K562 (cell line): ENCODE measurements at regions not wholly inside any gene's neighbourhood (a gene's known extent, or its start where the extent isn't known, plus 50 kb on each side); places are given as distances from the start of the nearest gene placed in this dataset.

Source experiments
- ATAC-seq: fragments of 200-7000 bp; cut with Tn5 transposase; 3 replicates; pipeline ENCODE4 v1.9.1; 2020; ENCODE audit warnings: moderate library complexity
- BruUV-seq: library from RNA; stranded (reverse); fragments of 400-500 nt; replicated peaks from 2 replicates; lab custom pipeline; 2021; lab: Mats Ljungman, UMichigan
- CTCF ChIA-PET: fragments of 300-600 bp; formaldehyde crosslinking; extraction: SDS; loops from one replicate; lab custom pipeline; 2021; ENCODE audit warnings: low intra/inter-chr PET ratio; lab: Yijun Ruan, JAX
- POLR2A ChIA-PET: fragments of 300-600, 350-650 bp; sonication (Branson Sonifier 250); formaldehyde crosslinking; extraction: SDS; loops from one replicate; lab custom pipeline; 2021; ENCODE audit warnings: antibody characterized with exemption, inconsistent platforms; lab: Yijun Ruan, JAX
- DNase-seq, 4 experiments: peaks; one replicate each; pipeline versions ENCODE4 v3.0.0 to v3.0.0-alpha.2; 2011 to 2018; ENCODE audit warnings: low spot score in 3 of 4, mixed read lengths in 3 of 4; ENCODE audit errors: extremely low read depth in 1 of 4
- FAIRE-seq: peaks from 2 replicates; lab custom pipeline; 2011; peaks lifted over from hg19 to GRCh38; lab: Jason Lieb, UNC
- H2AFZ ChIP-seq: 2 replicates; pipeline ENCODE4 v1.6.0; 2011; ENCODE audit warnings: low read depth, low read length, control low read depth, inconsistent platforms
- H3K27ac ChIP-seq: fragments of 200-600 bp; 3 replicates; pipeline ENCODE4 v1.8.0; 2011; ENCODE audit warnings: low read depth, mild to moderate bottlenecking, control low read depth, inconsistent platforms, low read length, moderate library complexity, mixed read lengths; ENCODE audit errors: extremely low read depth
- H3K27me3 ChIP-seq, 2 experiments: fragments of 300-600 bp in 1 of 2; 2 replicates in 1 of 2; 3 replicates in 1 of 2; pipeline versions ENCODE4 v1.6.0 to v1.8.0; 2011; ENCODE audit warnings: inconsistent platforms in 2 of 2, low read length in 2 of 2, mild to moderate bottlenecking in 1 of 2, mixed read lengths in 1 of 2, moderate library complexity in 1 of 2; ENCODE audit not compliant: control insufficient read depth in 2 of 2, insufficient read depth in 2 of 2
- H3K36me3 ChIP-seq: fragments of 300-600 bp; 3 replicates; pipeline ENCODE4 v1.8.0; 2011; ENCODE audit warnings: mild to moderate bottlenecking, low read length, inconsistent platforms; ENCODE audit not compliant: control insufficient read depth, insufficient read depth
- H3K4me1 ChIP-seq, 2 experiments: fragments of 200-600 bp in 1 of 2; replicated peaks in 1 of 2; 2 replicates in 1 of 2; 3 replicates in 1 of 2; pipeline versions ENCODE4 v1.5.1 to v1.8.0; 2011; ENCODE audit warnings: inconsistent platforms in 2 of 2, low read length in 2 of 2, mild to moderate bottlenecking in 1 of 2, mixed read lengths in 1 of 2, moderate library complexity in 1 of 2; ENCODE audit not compliant: control insufficient read depth in 2 of 2, insufficient read depth in 2 of 2
- H3K4me2 ChIP-seq: 2 replicates; pipeline ENCODE4 v1.6.1; 2011; ENCODE audit warnings: low read length, control low read depth, inconsistent platforms, mixed read lengths; ENCODE audit not compliant: insufficient read depth
- H3K4me3 ChIP-seq: fragments of 200-600 bp; sonication (generic), shearing (Covaris generic); 2 replicates; pipeline ENCODE4 v1.5.1; 2016; ENCODE audit warnings: control low read depth, inconsistent platforms
- H3K79me2 ChIP-seq: fragments of 200-600 bp; 3 replicates; pipeline ENCODE4 v1.8.0; 2011; ENCODE audit warnings: low read length, inconsistent platforms; ENCODE audit not compliant: control insufficient read depth, insufficient read depth
- H3K9ac ChIP-seq, 2 experiments: 2 replicates each; pipeline versions ENCODE4 v1.6.0 to v1.6.1; 2011; ENCODE audit warnings: low read depth in 2 of 2, low read length in 2 of 2, control low read depth in 1 of 2, inconsistent platforms in 1 of 2, mild to moderate bottlenecking in 1 of 2, mixed read lengths in 1 of 2; ENCODE audit not compliant: insufficient read depth in 1 of 2
- H3K9me1 ChIP-seq: one replicate; pipeline ENCODE4 v1.6.0; 2011; ENCODE audit warnings: inconsistent platforms, mild to moderate bottlenecking, low read length, moderate library complexity; ENCODE audit not compliant: control insufficient read depth, insufficient read depth
- H3K9me3 ChIP-seq: replicated peaks from 2 replicates; pipeline ENCODE4 v1.5.1; 2011; ENCODE audit warnings: low read depth, low read length, inconsistent platforms; ENCODE audit not compliant: control insufficient read depth, insufficient read depth
- H4K20me1 ChIP-seq: replicated peaks from 2 replicates; pipeline ENCODE4 v1.6.1; 2011; ENCODE audit warnings: low read length, inconsistent platforms, mixed read lengths; ENCODE audit not compliant: control insufficient read depth, insufficient read depth
- CBFA2T2 ChIP-seq: fragments of 450-650 bp; conservative IDR thresholded peaks from 2 replicates; pipeline ENCODE4 v1.6.1; 2017; ENCODE audit warnings: mild to moderate bottlenecking
- GABPB1 ChIP-seq: sonication (generic); formaldehyde crosslinking; IDR thresholded peaks from 2 replicates; pipeline ENCODE4 v1.8.0; 2022; ENCODE audit warnings: mild to moderate bottlenecking, missing genetic modification reagents
- HMG20B ChIP-seq: fragments of 250-450 bp; sonication (Bioruptor Pico); IDR thresholded peaks from 2 replicates; pipeline ENCODE4 v1.5.0; 2021; ENCODE audit warnings: mild to moderate bottlenecking
- KLF10 ChIP-seq: fragments of 250-450 bp; sonication (Bioruptor Pico); IDR thresholded peaks from 2 replicates; pipeline ENCODE4 v1.6.1; 2021; ENCODE audit warnings: matching md5 sums
- SETDB1 ChIP-seq: IDR thresholded peaks from one replicate; pipeline ENCODE4 v1.6.1; 2012; ENCODE audit warnings: low read length, control low read depth, inconsistent platforms
- WGBS: fragments of 100-300 bp; shearing (Covaris generic); methylation state at CpG from one replicate; pipeline ENCODE4 v1.1.6; 2016; ENCODE audit warnings: low coverage, mixed read lengths; ENCODE audit not compliant: insufficient coverage; ENCODE audit errors: missing lambda C conversion rate; 5-methylcytosine and 5-hydroxymethylcytosine counted together
- in situ Hi-C: fragments of 300-500 bp; cut with MboI; formaldehyde crosslinking; loops from 4 replicates; pipeline ENCODE4 v1.15.0; 2018; ENCODE audit warnings: inconsistent platforms, mixed read lengths
- intact Hi-C: fragments of 100-400 bp; cut with micrococcal nuclease; formaldehyde crosslinking; loops from 2 replicates; pipeline ENCODE4 v1.14.2; 2022
- TF ChIP-seq, protein P1 (sequence below): IDR thresholded peaks from 2 replicates; pipeline ENCODE4 v1.6.1; 2011; ENCODE audit warnings: borderline replicate concordance, low read depth, mild to moderate bottlenecking, moderate library complexity, low read length; ENCODE audit not compliant: insufficient read depth, poor library complexity, severe bottlenecking
- TF ChIP-seq, protein P2 (sequence below): sonication (generic); formaldehyde crosslinking; IDR thresholded peaks from 2 replicates; pipeline ENCODE4 v1.8.0; 2022; ENCODE audit warnings: missing genetic modification reagents, mild to moderate bottlenecking, borderline replicate concordance
- TF ChIP-seq, protein P3 (sequence below), 2 experiments: fragments of 450-650 bp; formaldehyde crosslinking in 1 of 2; IDR thresholded peaks; 2 replicates each; pipeline versions ENCODE4 v1.4.0 to v1.6.1; 2014 to 2020; ENCODE audit warnings: mild to moderate bottlenecking in 2 of 2, borderline replicate concordance in 1 of 2, low read depth in 1 of 2

DNA sequence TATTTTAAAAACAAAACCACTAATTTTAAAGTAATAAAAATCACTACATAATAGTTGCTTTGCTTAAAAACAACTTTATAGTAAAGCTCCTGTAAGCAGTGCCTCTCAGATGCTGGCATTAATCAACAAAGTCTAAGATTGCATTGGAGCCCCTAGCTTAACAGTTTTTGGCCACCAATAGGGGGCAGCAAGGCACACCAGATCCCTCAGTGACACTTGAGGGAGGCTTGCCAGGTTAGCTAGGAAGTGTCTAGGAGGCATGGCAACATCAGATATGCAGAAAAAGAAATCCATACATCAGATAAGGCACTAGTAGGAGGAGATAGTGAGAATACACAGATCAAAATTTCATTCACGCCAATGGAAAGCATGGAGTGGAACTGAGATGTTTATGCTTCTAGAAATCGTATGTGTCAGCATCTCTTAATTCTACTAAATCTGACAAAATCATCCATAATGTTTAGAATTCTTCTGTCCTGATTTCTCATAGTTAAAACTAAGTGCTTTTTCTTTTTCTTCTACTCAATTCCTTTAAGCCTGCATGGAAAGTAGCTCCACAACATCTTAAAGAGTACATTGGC, 73.6 kb upstream of the PAM start:
- ChIA-PET CTCF (interaction anchor here (0.7 to 1.5 kb wide), 3 partner anchors 91 to 459 kb away, joined by 3 to 7 read pairs (median 5); no protein-coding TSS in a partner anchor), POLR2A (no interaction called here)
- FAIRE-seq (peak; percentile 84), ATAC-seq (peak; percentile 91), DNase-seq (peak; percentile 17 to 67 (median 37))
- Histone ChIP-seq H2AFZ (no peak overlapping the region), H3K9ac (no peak overlapping the region), H3K9me3 (no peaks in the 10 kb centered on the region), H3K36me3 (no peaks in the 10 kb centered on the region), H3K9me1 (no peaks in the 10 kb centered on the region), H3K27me3 (no peaks in the 10 kb centered on the region), H4K20me1 (no peaks in the 10 kb centered on the region), H3K4me3 (no peak overlapping the region), H3K4me1 (no peaks in the 10 kb centered on the region), H3K79me2 (no peaks in the 10 kb centered on the region), H3K4me2 (no peak overlapping the region), H3K27ac (no peak overlapping the region)
- WGBS: 7% methylated on average over 2 of the region's 2 CpGs
- no TSS peak for BruUV-seq
- intact Hi-C loops: loop anchor here (1.0 to 10.0 kb wide), 5 partner anchors 111 to 793 kb away; no protein-coding TSS in a partner anchor
- in situ Hi-C loops: no loop called here
- TF ChIP-seq CBFA2T2: no peak
- TF ChIP-seq HMG20B: no peak
- TF ChIP-seq KLF10 (CRISPR knock-in tag): no peak
- TF ChIP-seq, protein P1, sequence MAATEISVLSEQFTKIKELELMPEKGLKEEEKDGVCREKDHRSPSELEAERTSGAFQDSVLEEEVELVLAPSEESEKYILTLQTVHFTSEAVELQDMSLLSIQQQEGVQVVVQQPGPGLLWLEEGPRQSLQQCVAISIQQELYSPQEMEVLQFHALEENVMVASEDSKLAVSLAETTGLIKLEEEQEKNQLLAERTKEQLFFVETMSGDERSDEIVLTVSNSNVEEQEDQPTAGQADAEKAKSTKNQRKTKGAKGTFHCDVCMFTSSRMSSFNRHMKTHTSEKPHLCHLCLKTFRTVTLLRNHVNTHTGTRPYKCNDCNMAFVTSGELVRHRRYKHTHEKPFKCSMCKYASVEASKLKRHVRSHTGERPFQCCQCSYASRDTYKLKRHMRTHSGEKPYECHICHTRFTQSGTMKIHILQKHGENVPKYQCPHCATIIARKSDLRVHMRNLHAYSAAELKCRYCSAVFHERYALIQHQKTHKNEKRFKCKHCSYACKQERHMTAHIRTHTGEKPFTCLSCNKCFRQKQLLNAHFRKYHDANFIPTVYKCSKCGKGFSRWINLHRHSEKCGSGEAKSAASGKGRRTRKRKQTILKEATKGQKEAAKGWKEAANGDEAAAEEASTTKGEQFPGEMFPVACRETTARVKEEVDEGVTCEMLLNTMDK: peak; percentile 8
- no peak for TF ChIP-seq GABPB1 (CRISPR knock-in tag)
- TF ChIP-seq, protein P2, sequence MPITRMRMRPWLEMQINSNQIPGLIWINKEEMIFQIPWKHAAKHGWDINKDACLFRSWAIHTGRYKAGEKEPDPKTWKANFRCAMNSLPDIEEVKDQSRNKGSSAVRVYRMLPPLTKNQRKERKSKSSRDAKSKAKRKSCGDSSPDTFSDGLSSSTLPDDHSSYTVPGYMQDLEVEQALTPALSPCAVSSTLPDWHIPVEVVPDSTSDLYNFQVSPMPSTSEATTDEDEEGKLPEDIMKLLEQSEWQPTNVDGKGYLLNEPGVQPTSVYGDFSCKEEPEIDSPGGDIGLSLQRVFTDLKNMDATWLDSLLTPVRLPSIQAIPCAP (CRISPR knock-in tag): no peak
- TF ChIP-seq, protein P3, sequence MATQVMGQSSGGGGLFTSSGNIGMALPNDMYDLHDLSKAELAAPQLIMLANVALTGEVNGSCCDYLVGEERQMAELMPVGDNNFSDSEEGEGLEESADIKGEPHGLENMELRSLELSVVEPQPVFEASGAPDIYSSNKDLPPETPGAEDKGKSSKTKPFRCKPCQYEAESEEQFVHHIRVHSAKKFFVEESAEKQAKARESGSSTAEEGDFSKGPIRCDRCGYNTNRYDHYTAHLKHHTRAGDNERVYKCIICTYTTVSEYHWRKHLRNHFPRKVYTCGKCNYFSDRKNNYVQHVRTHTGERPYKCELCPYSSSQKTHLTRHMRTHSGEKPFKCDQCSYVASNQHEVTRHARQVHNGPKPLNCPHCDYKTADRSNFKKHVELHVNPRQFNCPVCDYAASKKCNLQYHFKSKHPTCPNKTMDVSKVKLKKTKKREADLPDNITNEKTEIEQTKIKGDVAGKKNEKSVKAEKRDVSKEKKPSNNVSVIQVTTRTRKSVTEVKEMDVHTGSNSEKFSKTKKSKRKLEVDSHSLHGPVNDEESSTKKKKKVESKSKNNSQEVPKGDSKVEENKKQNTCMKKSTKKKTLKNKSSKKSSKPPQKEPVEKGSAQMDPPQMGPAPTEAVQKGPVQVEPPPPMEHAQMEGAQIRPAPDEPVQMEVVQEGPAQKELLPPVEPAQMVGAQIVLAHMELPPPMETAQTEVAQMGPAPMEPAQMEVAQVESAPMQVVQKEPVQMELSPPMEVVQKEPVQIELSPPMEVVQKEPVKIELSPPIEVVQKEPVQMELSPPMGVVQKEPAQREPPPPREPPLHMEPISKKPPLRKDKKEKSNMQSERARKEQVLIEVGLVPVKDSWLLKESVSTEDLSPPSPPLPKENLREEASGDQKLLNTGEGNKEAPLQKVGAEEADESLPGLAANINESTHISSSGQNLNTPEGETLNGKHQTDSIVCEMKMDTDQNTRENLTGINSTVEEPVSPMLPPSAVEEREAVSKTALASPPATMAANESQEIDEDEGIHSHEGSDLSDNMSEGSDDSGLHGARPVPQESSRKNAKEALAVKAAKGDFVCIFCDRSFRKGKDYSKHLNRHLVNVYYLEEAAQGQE (IDR thresholded peaks at IDR 0.05; ENCODE audit: borderline replicate concordance): peak; percentile 52; the same call in 1 of the 2 replicates
- TF ChIP-seq, protein P3 (CRISPR knock-in tag; IDR thresholded peaks at IDR 0.05; ENCODE audit: low read depth): no peak
- TF ChIP-seq SETDB1: no peak
